HAP-1 (cell line): ENCODE measurements at regions not wholly inside any gene's neighbourhood (a gene's known extent, or its start where the extent isn't known, plus 50 kb on each side); places are given as distances from the start of the nearest gene placed in this dataset.
"Not testable (repeated sequence)": the region's sequence is repeated elsewhere in the genome, so short reads cannot be mapped to it uniquely, and the experiment has no call there.

Source experiments
- DNase-seq, 2 experiments: peaks; one replicate each; pipeline ENCODE4 v3.0.0-alpha.2; 2016 to 2020; ENCODE audit warnings: low spot score in 2 of 2
- H3K27me3 ChIP-seq: fragments of 250-450 bp; sonication (Bioruptor Pico); 2 replicates; pipeline ENCODE4 v1.5.1; 2020; ENCODE audit warnings: low read depth, mild to moderate bottlenecking, moderate library complexity
- H3K36me3 ChIP-seq: fragments of 250-450 bp; sonication (Bioruptor Pico); replicated peaks from 2 replicates; pipeline ENCODE4 v1.5.1; 2020; ENCODE audit warnings: mild to moderate bottlenecking
- H3K4me1 ChIP-seq: fragments of 250-450 bp; sonication (Bioruptor Pico); 2 replicates; pipeline ENCODE4 v1.5.1; 2020; ENCODE audit warnings: mild to moderate bottlenecking
- H3K4me3 ChIP-seq: fragments of 250-450 bp; sonication (Bioruptor Pico); 2 replicates; pipeline ENCODE4 v1.5.1; 2020; ENCODE audit warnings: mild to moderate bottlenecking, moderate library complexity
- H3K9me3 ChIP-seq: fragments of 250-450 bp; sonication (Bioruptor Pico); 2 replicates; pipeline ENCODE4 v1.5.1; 2020; ENCODE audit warnings: mild to moderate bottlenecking, moderate library complexity
- in situ Hi-C: fragments of 300-500 bp; cut with MboI; formaldehyde crosslinking; loops from 3 replicates; pipeline ENCODE4 v1.14.3; 2020; ENCODE audit warnings: low sequenced_read_pairs, inconsistent platforms, mixed read lengths

GRCh38 chrX:80929251-80929650 is 119.6 kb upstream of the BRWD3 start:
- Histone ChIP-seq H3K4me1 (no peaks in the 10 kb centered on the region), H3K4me3 (no peak overlapping the region), H3K27me3 (no peaks in the 10 kb centered on the region), H3K9me3 (no peaks in the 10 kb centered on the region), H3K36me3 (no peaks in the 10 kb centered on the region)
- in situ Hi-C loops, result no loop called here
- no peak for DNase-seq

GRCh38 chrX:80917919-80918318 is 108.2 kb upstream of the BRWD3 start:
- no peaks in the 10 kb centered on the region for H3K36me3 ChIP-seq
- no peak for DNase-seq
- H3K4me3 ChIP-seq, result no peak overlapping the region
- in situ Hi-C loops, result no loop called here
- H3K9me3 ChIP-seq, result no peaks in the 10 kb centered on the region
- no peaks in the 10 kb centered on the region for H3K27me3 ChIP-seq
- H3K4me1 ChIP-seq, result no peaks in the 10 kb centered on the region

- H3K4me1 ChIP-seq, H3K27me3 ChIP-seq, H3K4me3 ChIP-seq, in situ Hi-C loops, H3K36me3 ChIP-seq, H3K9me3 ChIP-seq, DNase-seq: not testable (repeated sequence)
These were observed 102.7 kb upstream of the BRWD3 start for GRCh38 chrX:80912351-80912750.

DNA sequence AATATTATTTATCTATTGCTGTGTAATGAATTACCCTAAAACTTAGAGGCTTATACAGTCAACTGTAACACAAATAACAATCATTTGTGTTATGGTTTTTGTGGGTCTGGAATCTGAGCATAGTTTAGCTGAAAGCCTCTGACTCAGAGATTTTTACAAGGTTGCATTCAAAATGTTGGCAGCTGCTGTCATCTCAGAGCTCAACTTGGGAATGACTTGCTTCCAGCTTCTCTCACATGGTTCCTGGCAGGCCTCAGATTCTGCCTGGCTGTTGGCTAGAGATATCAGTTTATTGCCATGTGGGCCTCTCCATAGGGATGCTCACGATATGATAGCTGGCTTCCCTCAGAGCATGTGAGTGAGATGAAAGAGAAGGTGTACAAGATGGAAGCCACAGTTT is 70.2 kb upstream of the BRWD3 start:
- in situ Hi-C loops, result loop anchor here (25.0 kb wide), 1 partner anchor 307 kb away; no protein-coding TSS in a partner anchor
- H3K27me3 ChIP-seq, result peaks cover 7% of the 10 kb centered on the region
- no peak for DNase-seq

DNA sequence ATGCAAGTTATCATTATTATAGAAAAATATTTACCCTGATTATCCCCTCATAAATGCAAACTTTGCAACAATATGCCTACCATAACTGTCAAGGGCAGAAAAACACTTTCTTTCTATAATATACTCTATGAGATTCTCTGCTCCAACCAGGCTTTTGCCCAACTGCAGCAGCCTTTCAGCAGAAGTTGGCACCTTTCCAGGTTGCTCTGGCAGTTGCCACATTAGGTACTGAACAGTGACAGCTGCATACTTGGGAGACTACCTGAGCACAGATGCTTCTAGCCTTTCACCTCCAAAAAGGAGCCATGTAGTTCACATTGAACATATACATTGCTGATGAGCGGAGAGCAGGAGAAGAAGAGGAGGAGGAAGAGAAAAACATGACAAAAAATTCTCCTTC is 69.5 kb upstream of the BRWD3 start:
- in situ Hi-C loops, result loop anchor here (25.0 kb wide), 1 partner anchor 308 kb away; no protein-coding TSS in a partner anchor
- Histone ChIP-seq H3K27me3 (peaks cover 7% of the 10 kb centered on the region), H3K4me1 (no peaks in the 10 kb centered on the region), H3K9me3 (no peaks in the 10 kb centered on the region), H3K36me3 (no peaks in the 10 kb centered on the region), H3K4me3 (no peak overlapping the region)
- DNase-seq, result peak in 1 of 2 experiments; percentile 18

More for the DNA sequence above, 70.2 kb upstream of the BRWD3 start:
- Histone ChIP-seq H3K9me3 (no peaks in the 10 kb centered on the region), H3K4me3 (no peak overlapping the region), H3K36me3 (no peaks in the 10 kb centered on the region), H3K4me1 (no peaks in the 10 kb centered on the region)

DNA sequence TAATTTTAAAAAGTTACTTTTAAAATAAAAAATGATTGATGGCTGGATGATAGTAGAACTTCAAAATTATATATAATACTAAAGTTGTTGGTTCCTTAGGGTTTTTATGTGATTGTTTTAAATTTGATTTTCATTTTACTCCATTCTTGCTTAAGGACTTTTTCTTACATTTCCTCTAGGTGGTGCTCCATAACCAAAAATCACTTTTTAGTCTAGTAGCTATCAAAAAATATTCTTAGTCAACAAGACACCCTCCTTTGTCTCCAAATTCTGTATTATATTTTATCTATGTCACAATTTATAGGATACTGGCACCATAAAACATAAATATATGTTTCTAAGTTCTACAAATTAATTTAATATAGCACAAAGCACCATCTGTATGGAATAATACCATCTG is 67.2 kb upstream of the BRWD3 start:
- Histone ChIP-seq H3K9me3 (no peaks in the 10 kb centered on the region), H3K4me1 (no peaks in the 10 kb centered on the region), H3K4me3 (no peak overlapping the region), H3K36me3 (no peaks in the 10 kb centered on the region), H3K27me3 (peaks cover 6% of the 10 kb centered on the region)
- DNase-seq, result peak in 1 of 2 experiments; percentile 48
- in situ Hi-C loops, result loop anchor here (25.0 kb wide), 1 partner anchor 310 kb away; no protein-coding TSS in a partner anchor
